Calu3 (cell line): ENCODE measurements at regions not wholly inside any gene's neighbourhood (a gene's known extent, or its start where the extent isn't known, plus 50 kb on each side); places are given as distances from the start of the nearest gene placed in this dataset.
"Not testable (repeated sequence)": the region's sequence is repeated elsewhere in the genome, so short reads cannot be mapped to it uniquely, and the experiment has no call there.

ENCODE experiments used
- BruUV-seq: library from RNA; stranded (reverse); fragments of 400-500 nt; replicated peaks from 2 replicates; lab custom pipeline; 2021; lab: Mats Ljungman, UMichigan
- CTCF ChIA-PET: fragments of 300-600 bp; sonication (Branson Sonifier 250); formaldehyde crosslinking; loops from one replicate; lab custom pipeline; 2022; ENCODE audit warnings: antibody characterized with exemption; lab: Charles Lee
- DNase-seq: peaks from one replicate; pipeline ENCODE4 v3.0.0; 2022
- H3K27ac Mint-ChIP-seq: one replicate; pipeline ENCODE4 v1.8.0; 2022; ENCODE audit warnings: mixed read lengths; ENCODE audit not compliant: unreplicated experiment
- H3K27me3 Mint-ChIP-seq: one replicate; pipeline ENCODE4 v1.8.0; 2022; ENCODE audit warnings: mixed read lengths; ENCODE audit not compliant: unreplicated experiment
- H3K36me3 Mint-ChIP-seq: one replicate; pipeline ENCODE4 v1.8.0; 2022; ENCODE audit warnings: mild to moderate bottlenecking, moderate library complexity, mixed read lengths; ENCODE audit not compliant: insufficient read depth, unreplicated experiment
- H3K4me1 Mint-ChIP-seq: one replicate; pipeline ENCODE4 v1.8.0; 2022; ENCODE audit warnings: mild to moderate bottlenecking, low read depth, mixed read lengths; ENCODE audit not compliant: unreplicated experiment
- H3K4me3 Mint-ChIP-seq: one replicate; pipeline ENCODE4 v1.8.0; 2022; ENCODE audit warnings: mild to moderate bottlenecking, low read depth, moderate library complexity, mixed read lengths; ENCODE audit not compliant: unreplicated experiment
- H3K9me3 Mint-ChIP-seq: one replicate; pipeline ENCODE4 v1.8.0; 2022; ENCODE audit warnings: low read depth, mixed read lengths; ENCODE audit not compliant: unreplicated experiment
- CTCF ChIP-seq: fragments of 200-600 bp; IDR thresholded peaks from one replicate; pipeline ENCODE4 v1.8.0; 2022; ENCODE audit warnings: antibody characterized with exemption; ENCODE audit not compliant: unreplicated experiment
- intact Hi-C: fragments of 100-400 bp; cut with micrococcal nuclease; formaldehyde crosslinking; loops from one replicate; pipeline ENCODE4 v1.10.0; 2022; ENCODE audit not compliant: unreplicated experiment

GRCh38 chr12:91877022-91877421 lies 268.6 kb downstream of the BTG1 start:
- H3K27me3 Mint-ChIP-seq, result no peaks in the 10 kb centered on the region
- H3K27ac Mint-ChIP-seq, result peak overlapping the region; percentile 31
- CTCF ChIA-PET, result no interaction called here
- no peaks in the 10 kb centered on the region for H3K36me3 Mint-ChIP-seq
- peaks cover 2% of the 10 kb centered on the region for H3K9me3 Mint-ChIP-seq
- peaks cover 15% of the 10 kb centered on the region for H3K4me1 Mint-ChIP-seq
- H3K4me3 Mint-ChIP-seq, result no peak overlapping the region
- DNase-seq, result peak; percentile 10
- TF ChIP-seq CTCF, result no peak
- no TSS peak for BruUV-seq
- intact Hi-C loops, result no loop called here

GRCh38 chr12:91875671-91876070 lies 270.0 kb downstream of the BTG1 start:
- CTCF ChIA-PET, result interaction anchor here (0.6 kb wide), 1 partner anchor 333 kb away, joined by 3 read pairs; no protein-coding TSS in a partner anchor
- BruUV-seq, H3K27me3 Mint-ChIP-seq, DNase-seq, H3K9me3 Mint-ChIP-seq, H3K27ac Mint-ChIP-seq, H3K4me3 Mint-ChIP-seq, H3K36me3 Mint-ChIP-seq, intact Hi-C loops: not testable (repeated sequence)
- peaks cover 26% of the 10 kb centered on the region for H3K4me1 Mint-ChIP-seq

GRCh38 chr12:91874086-91874865 lies 271.4 kb downstream of the BTG1 start:
- Mint-ChIP-seq H3K4me3 (no peak overlapping the region), H3K27ac (no peak overlapping the region), H3K9me3 (peaks cover 2% of the 10 kb centered on the region), H3K27me3 (no peaks in the 10 kb centered on the region), H3K4me1 (peaks cover 27% of the 10 kb centered on the region), H3K36me3 (no peaks in the 10 kb centered on the region)
- BruUV-seq, result no TSS peak
- CTCF ChIA-PET, result interaction anchor here (0.6 to 0.9 kb wide), 2 partner anchors 13 to 267 kb away, joined by 3 read pairs; no protein-coding TSS in a partner anchor
- intact Hi-C loops, result no loop called here
- DNase-seq, result no peak
- TF ChIP-seq CTCF, result no peak

- H3K27me3 Mint-ChIP-seq, result no peaks in the 10 kb centered on the region
- intact Hi-C loops, result no loop called here
- H3K27ac Mint-ChIP-seq, result no peak overlapping the region
- no peak overlapping the region for H3K4me3 Mint-ChIP-seq
- peaks cover 13% of the 10 kb centered on the region for H3K4me1 Mint-ChIP-seq
- CTCF ChIA-PET, result interaction anchor here (0.6 kb wide), 1 partner anchor 84 kb away, joined by 3 read pairs; no protein-coding TSS in a partner anchor
- no peak for DNase-seq
- TF ChIP-seq CTCF, result no peak
- peaks cover 2% of the 10 kb centered on the region for H3K9me3 Mint-ChIP-seq
- no peaks in the 10 kb centered on the region for H3K36me3 Mint-ChIP-seq
- no TSS peak for BruUV-seq
These were observed 273.9 kb downstream of the BTG1 start for GRCh38 chr12:91871751-91872150.
